Esophagus muscularis mucosa (tissue), 3 donors: ENCODE measurements at regions not wholly inside any gene's neighbourhood (a gene's known extent, or its start where the extent isn't known, plus 50 kb on each side); places are given as distances from the start of the nearest gene placed in this dataset.

Experiments used
- CTCF ChIP-seq, 3 experiments: fragments of 200-600 bp in 2 of 3; fragments of 450-650 bp in 1 of 3; sonication (generic) in 2 of 3; IDR thresholded peaks; one replicate each; pipeline ENCODE4 v1.5.1; 2017 to 2019; ENCODE audit warnings: antibody characterized with exemption in 3 of 3, mild to moderate bottlenecking in 2 of 3, moderate library complexity in 1 of 3
- POLR2A ChIP-seq: fragments of 450-650 bp; IDR thresholded peaks from one replicate; pipeline ENCODE4 v1.6.1; 2017; ENCODE audit warnings: antibody characterized with exemption, moderate library complexity, mild to moderate bottlenecking, low read depth

DNA sequence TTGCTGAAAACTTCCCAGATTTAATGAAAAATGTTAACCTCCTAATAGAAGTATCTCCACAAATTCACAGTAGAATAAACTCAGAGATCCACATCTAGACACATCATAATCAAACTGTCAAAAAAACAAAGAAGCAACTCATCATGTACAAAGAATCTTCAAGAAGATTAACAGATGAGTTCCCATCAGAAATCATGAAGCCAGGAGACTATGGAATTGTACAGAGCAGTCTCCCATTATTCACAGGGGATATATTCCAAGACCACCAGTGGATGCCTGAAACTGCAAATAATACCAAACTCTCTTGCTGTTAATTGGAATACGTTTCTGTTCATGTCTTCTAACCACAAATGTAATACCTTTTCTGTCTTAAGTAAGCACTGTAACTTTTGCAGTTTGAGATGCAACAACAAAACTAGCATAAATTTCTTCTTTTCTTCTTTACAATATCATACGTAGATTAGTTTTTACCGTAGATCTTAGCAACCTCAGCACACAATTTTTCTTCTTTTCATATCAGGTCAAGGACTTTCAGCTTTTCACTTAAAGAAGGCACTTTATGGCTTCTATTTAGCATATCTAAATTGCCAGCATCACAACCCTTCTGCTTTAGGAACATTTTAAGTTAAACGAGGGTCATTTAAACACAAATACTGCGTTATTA lies 70.3 kb upstream of the MIR17HG start:
- no peak for TF ChIP-seq POLR2A
- TF ChIP-seq CTCF (IDR thresholded peaks at IDR 0.05), result no peak
